Tibial nerve (tissue), 4 donors: ENCODE measurements at regions not wholly inside any gene's neighbourhood (a gene's known extent, or its start where the extent isn't known, plus 50 kb on each side); places are given as distances from the start of the nearest gene placed in this dataset.

Experiments
- DNase-seq, 2 donors: peaks; one replicate each; pipeline ENCODE4 v3.0.0-alpha.2; 2019; ENCODE audit warnings: low spot score in 2 of 2
- H3K27ac ChIP-seq, 4 donors: fragments of 200-600 bp; sonication (generic) in 3 of 4; one replicate each; pipeline ENCODE4 v1.5.1; 2017 to 2019; ENCODE audit warnings: mild to moderate bottlenecking in 1 of 4
- H3K27me3 ChIP-seq, 2 donors: fragments of 200-600 bp; sonication (generic) in 1 of 2; one replicate each; pipeline versions ENCODE4 v1.5.1 to v1.6.0; 2017 to 2019
- H3K36me3 ChIP-seq, 3 donors: fragments of 200-600 bp; sonication (generic); one replicate each; pipeline ENCODE4 v1.5.1; 2018 to 2019
- H3K4me1 ChIP-seq, 4 donors: fragments of 200-600 bp; sonication (generic) in 3 of 4; one replicate each; pipeline ENCODE4 v1.5.1; 2017 to 2019
- H3K4me3 ChIP-seq, 4 donors: fragments of 200-600 bp; sonication (generic) in 3 of 4; one replicate each; pipeline ENCODE4 v1.5.1; 2017 to 2019; ENCODE audit warnings: mild to moderate bottlenecking in 1 of 4, moderate library complexity in 1 of 4
- H3K9me3 ChIP-seq, 4 donors: fragments of 200-600 bp; sonication (generic) in 3 of 4; one replicate each; pipeline ENCODE4 v1.5.1; 2017 to 2019
- CTCF ChIP-seq, 5 experiments: fragments of 200-600 bp in 3 of 5; fragments of 450-650 bp in 2 of 5; sonication (generic) in 3 of 5; IDR thresholded peaks; one replicate each; pipeline ENCODE4 v1.5.1; 2016 to 2019; ENCODE audit warnings: antibody characterized with exemption in 5 of 5, mild to moderate bottlenecking in 3 of 5, moderate library complexity in 2 of 5
- EP300 ChIP-seq, 2 donors: sonication (generic); formaldehyde crosslinking; IDR thresholded peaks; one replicate each; pipeline ENCODE4 v1.6.1; 2017; ENCODE audit warnings: antibody characterized with exemption in 2 of 2, mild to moderate bottlenecking in 1 of 2
- POLR2A ChIP-seq, 2 donors: fragments of 450-650 bp; IDR thresholded peaks; one replicate each; pipeline ENCODE4 v1.6.1; 2017; ENCODE audit warnings: antibody characterized with exemption in 2 of 2, mild to moderate bottlenecking in 2 of 2, moderate library complexity in 2 of 2
- WGBS, 2 donors: methylation state at CpG; one replicate each; pipeline ENCODE4 v1.1.5; 2018; 5-methylcytosine and 5-hydroxymethylcytosine counted together

DNA sequence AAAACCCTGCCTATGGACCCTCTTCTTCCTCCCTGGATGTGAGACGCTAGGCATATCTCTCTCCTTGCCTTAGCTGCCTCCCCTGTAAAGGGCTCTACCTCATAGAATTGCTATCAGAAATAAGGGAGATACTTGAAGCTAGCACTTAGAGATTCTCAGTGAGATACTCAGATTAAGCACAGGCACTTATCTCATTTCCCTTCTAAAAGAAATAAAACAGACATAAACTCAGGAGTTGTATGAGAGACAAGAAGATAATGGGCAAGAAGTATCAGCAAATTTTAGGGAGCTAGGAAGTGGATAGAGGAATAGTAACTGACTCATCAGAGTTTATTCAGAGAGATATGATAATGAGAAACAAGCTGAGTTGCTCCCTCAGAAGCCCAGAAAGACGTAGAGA, 131.0 kb downstream of the SP3 start:
- H3K4me3 ChIP-seq, result no peak overlapping the region
- H3K36me3 ChIP-seq, result no peaks in the 10 kb centered on the region
- no peak for DNase-seq
- no peak overlapping the region for H3K27ac ChIP-seq
- WGBS, 2 donors, result 87 to 88% methylated on average over 2 of the region's 2 CpGs
- no peaks in the 10 kb centered on the region for H3K9me3 ChIP-seq
- TF ChIP-seq EP300 (IDR thresholded peaks at IDR 0.05) (no peak), CTCF (IDR thresholded peaks at IDR 0.05) (no peak), POLR2A (IDR thresholded peaks at IDR 0.05) (no peak)
- no peaks in the 10 kb centered on the region for H3K27me3 ChIP-seq
- peaks cover 0 to 29% (median 12%) of the 10 kb centered on the region in 4 donors for H3K4me1 ChIP-seq

- Histone ChIP-seq H3K9me3 (no peaks in the 10 kb centered on the region), H3K27ac (no peak overlapping the region), H3K36me3 (no peaks in the 10 kb centered on the region), H3K27me3 (no peaks in the 10 kb centered on the region), H3K4me3 (no peak overlapping the region), H3K4me1 (peaks cover 0 to 18% (median 9%) of the 10 kb centered on the region in 4 donors)
- 85 to 87% methylated on average over 2 of the region's 2 CpGs for WGBS, 2 donors
- DNase-seq, result no peak
- TF ChIP-seq EP300 (IDR thresholded peaks at IDR 0.05) (no peak), CTCF (IDR thresholded peaks at IDR 0.05) (no peak), POLR2A (IDR thresholded peaks at IDR 0.05) (no peak)
Observed at GRCh38 chr2:173835726-173836125, 129.4 kb downstream of the SP3 start.

DNA sequence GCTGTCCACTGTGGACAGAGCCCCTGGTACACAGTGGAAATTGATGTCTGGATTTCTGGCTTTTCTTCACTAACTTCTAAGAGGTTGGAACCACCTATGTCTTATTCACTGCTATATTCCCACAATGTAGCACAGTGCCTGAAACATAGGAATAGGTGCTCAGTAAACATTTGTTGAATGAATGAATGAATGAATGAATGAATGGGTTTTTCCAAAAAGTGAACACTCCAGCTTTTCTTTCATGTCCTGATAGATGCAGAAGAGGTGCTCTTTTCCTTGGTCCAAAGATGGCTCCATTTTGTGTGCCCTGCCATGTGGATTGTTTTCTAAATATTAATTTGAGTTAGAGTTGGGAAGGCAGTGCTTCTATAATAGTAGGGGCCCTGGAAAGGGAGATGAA, 124.1 kb downstream of the SP3 start:
- Histone ChIP-seq H3K27ac (no peak overlapping the region), H3K36me3 (no peaks in the 10 kb centered on the region), H3K27me3 (no peaks in the 10 kb centered on the region), H3K9me3 (no peaks in the 10 kb centered on the region), H3K4me3 (no peak overlapping the region), H3K4me1 (no peaks in the 10 kb centered on the region)
- no peak for TF ChIP-seq POLR2A (IDR thresholded peaks at IDR 0.05)
- DNase-seq, result no peak

DNA sequence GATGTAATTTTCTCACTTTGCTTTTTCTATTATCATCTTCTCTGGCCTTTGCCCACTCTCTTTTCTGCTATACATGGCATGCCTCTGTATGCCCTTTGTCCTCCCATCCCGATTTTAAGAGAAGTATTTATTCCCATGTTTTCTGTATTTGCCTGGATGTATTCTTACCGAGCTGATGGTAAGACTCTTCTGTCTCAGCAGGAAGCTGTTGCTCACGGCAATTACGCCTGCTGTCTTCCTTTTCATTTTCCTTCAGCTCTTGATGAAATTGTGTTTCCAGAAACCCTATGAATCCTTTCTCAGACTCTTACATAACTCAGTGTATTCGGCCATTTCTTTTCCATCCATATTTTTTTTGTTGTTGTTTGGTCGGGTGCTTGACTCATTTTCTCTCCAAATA, 121.6 kb downstream of the SP3 start:
- WGBS, 2 donors, result 64 to 65% methylated on average over 6 of the region's 6 CpGs
- TF ChIP-seq CTCF (IDR thresholded peaks at IDR 0.05) (no peak), POLR2A (IDR thresholded peaks at IDR 0.05) (no peak), EP300 (IDR thresholded peaks at IDR 0.05) (no peak)
- Histone ChIP-seq H3K9me3 (no peaks in the 10 kb centered on the region), H3K27ac (no peak overlapping the region), H3K4me1 (no peaks in the 10 kb centered on the region), H3K27me3 (no peaks in the 10 kb centered on the region), H3K4me3 (no peak overlapping the region), H3K36me3 (no peaks in the 10 kb centered on the region)
- DNase-seq, result no peak

DNA sequence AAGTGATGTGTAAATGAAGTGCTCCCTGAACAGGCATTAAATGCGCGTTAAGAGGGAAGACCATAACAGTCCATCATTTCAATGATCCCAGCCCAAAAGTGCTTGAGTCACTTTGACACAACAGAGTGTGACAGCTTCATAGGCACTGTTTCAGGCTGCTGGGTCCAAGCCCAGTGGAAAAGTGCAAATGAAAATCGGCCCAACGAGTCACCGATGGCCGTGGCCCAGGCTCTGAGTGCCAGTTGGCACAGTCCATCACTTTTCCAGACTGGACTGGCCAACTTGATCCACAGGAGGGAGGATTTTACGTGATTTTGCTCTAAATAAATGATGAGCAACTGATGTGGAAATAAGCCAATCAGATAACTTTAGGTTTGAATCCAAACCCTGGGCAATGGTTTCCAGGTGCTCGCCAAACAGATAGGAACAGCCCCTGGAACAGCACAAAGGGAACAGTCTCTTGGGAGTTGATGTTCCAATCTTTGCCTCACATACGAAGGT, 114.0 kb downstream of the SP3 start:
- H3K27me3 ChIP-seq, result no peaks in the 10 kb centered on the region
- no peak overlapping the region for H3K4me3 ChIP-seq
- peak in 1 of 2 donors; percentile 16 for DNase-seq
- no peak for TF ChIP-seq POLR2A (IDR thresholded peaks at IDR 0.05)
- peak in 1 of 2 donors; percentile 40 for TF ChIP-seq EP300 (IDR thresholded peaks at IDR 0.05)
- H3K36me3 ChIP-seq, result no peaks in the 10 kb centered on the region
- no peaks in the 10 kb centered on the region for H3K9me3 ChIP-seq
- 67 to 73% methylated on average over 9 of the region's 9 CpGs for WGBS, 2 donors
- H3K4me1 ChIP-seq, result peaks cover 0 to 10% (median 0%) of the 10 kb centered on the region in 4 donors
- no peak overlapping the region for H3K27ac ChIP-seq

DNA sequence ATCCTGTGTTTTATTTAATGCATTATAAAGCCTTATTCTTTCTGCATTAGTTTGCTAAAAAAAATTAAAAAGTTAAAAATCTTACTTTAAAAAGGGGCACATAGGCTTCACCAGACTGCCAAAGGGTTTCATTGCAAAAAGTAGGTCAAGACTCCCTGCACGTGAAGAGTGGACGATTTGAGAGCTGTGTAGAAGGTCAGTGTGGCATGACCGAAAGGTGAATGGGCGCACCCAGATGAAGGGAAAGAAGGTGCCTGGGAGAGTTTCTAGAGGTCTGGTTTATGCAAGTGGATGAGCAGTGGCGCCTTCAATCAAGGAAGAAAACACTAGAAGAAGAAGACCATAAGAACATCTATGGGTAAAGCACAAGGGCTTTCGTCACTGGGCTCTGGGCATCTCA, 111.0 kb downstream of the SP3 start:
- 90 to 92% methylated on average over 6 of the region's 6 CpGs for WGBS, 2 donors
- Histone ChIP-seq H3K9me3 (no peaks in the 10 kb centered on the region), H3K4me1 (peaks cover 0 to 10% (median 0%) of the 10 kb centered on the region in 4 donors), H3K27ac (no peak overlapping the region), H3K4me3 (no peak overlapping the region), H3K36me3 (no peaks in the 10 kb centered on the region), H3K27me3 (no peaks in the 10 kb centered on the region)
- TF ChIP-seq EP300 (IDR thresholded peaks at IDR 0.05) (no peak), CTCF (IDR thresholded peaks at IDR 0.05) (no peak), POLR2A (IDR thresholded peaks at IDR 0.05) (no peak)
- no peak for DNase-seq
